Hematopoietic multipotent progenitor cell treated with erythropoietin and hydrocortisone succinate and interleukin-3 and kit ligand, for 8 days (in vitro differentiated cells): ENCODE measurements at regions not wholly inside any gene's neighbourhood (a gene's known extent, or its start where the extent isn't known, plus 50 kb on each side); places are given as distances from the start of the nearest gene placed in this dataset.

Experiments used
- DNase-seq: peaks from one replicate; pipeline ENCODE4 v3.0.0-alpha.2; 2015

DNA sequence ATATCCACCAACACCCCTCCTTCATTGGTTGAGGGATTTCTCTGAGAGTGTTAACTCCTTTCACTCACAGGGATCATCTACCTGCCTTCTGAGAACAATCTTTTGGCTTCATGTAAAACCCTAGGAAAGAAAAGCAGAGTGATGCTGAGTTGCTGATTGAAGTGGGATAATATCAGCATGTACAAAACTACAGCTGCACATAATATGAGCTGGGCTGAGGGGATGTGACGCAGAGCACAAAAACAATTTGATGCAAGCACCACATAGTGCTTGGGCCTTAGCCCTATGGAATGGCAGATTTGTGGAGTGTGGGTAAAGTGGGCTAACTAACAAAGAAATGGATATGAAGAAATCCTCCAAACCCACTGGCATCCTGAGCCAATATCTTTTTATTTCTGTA, 267.6 kb upstream of the KCNH8 start:
- DNase-seq: no peak

DNA sequence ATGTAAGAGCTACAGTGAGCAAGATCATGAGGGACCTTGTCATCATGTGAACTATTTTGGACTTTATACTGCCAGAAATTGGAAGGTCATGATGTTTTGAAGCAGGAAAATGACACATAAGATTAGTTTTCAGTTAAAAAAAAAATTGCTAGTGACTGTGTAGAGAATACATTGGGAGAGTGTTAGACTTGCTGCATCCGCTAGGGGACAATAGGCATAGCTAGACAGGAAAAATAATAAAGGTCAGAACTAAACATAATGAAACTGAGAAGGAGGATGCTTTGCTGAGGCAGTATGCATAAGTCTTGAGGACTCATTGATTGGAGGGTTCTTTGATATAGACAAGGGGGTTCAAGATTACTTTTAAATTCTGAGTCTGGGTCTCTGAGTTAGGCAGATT, 275.8 kb upstream of the KCNH8 start:
- no peak for DNase-seq

DNA sequence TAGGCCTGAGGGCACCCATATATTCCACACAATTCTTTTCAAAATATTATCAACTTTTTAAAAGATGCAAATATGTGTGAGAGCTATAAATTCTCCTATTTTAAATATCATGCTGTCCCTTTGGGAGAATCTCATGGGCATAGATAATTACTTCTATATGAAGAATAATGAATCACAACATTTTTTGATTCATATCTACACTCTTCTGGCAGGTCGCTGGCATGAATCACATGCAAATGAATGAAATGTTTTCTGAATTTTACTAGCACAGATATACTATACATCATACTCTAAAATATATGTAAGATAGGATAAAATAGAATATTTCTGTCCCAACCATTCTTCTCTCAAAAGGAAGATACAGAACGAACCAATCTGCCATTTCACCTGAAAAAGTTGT, 277.7 kb upstream of the KCNH8 start:
- DNase-seq: no peak

DNA sequence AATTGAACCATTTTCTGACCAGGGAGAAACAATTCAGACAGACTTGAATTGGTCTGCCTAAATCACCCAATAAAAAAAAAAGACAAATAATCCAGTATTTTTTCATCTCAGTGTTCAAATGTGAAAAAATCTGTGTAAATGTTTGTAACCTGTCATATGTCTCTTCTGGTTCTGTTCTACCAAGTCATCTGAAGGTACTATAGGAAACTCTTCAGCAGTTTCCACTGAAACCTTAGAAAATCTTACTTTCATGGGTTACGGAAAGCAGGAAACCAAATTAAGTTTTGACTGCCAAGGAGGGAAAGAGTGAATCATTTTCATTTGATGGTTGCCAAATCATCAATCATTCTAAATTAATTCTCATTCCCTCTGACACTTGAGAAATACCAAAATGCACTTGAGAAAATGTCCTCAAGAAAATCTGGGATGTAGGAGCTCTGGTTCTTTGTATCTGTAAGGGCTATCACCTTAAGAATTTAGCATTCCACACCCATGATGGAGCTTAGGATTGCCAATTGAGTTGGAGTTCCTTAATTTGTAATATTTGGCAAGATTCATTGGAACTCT, 278.2 kb upstream of the KCNH8 start:
- no peak for DNase-seq

DNA sequence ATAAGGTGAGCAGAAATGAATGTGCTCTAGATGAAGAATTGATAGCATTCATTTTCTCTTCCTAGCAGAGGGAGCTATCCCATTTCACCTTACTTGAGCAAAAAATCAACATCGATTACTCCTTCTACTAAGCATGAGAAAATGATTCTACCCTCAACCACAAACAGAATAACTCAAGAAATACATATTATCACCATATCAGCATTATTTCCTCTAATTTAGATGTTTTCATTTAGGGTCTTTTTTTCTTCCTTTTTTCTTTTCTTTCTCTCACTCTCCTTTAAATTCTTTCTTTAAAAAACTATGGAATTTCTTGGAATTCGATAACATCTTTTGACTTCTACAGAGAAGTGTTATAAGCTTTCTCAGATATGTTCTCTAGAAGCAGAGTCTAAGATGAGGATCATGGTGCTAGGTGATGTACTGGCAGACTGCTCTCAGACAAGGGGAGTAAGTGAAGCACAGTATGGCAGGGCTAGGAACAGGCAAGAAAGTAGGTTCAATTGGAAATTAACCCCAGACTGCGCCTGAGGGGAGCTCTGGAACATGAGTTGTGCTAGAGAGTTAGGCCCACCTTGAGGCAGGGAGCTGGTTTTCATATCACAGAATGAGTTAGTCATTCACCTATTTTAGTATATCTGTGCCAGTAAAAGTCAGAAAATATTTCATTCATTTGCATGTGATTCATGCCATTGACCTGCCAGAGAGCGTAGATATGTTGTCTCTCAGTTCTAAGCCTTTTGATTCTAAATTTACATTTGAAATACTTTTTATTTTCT, 279.2 kb upstream of the KCNH8 start:
- no peak for DNase-seq

DNA sequence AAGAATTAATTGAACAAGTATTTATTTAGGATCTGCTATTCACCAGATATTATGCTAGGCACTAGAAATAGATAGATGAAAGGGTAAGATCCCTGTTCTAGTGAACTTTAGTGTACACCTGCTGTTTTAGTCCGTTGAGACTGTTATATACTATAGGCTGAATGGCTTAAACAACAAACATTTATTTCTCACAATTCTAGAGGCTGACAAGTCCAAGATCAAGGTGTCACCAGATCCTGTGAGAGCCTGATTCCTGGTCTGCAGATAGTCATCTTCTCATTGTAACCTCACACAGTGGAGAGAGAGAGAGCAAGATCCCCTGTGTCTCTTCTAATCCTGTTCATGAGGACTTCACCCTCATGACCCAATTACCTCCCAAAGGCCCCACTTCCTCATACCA, 281.4 kb upstream of the KCNH8 start:
- DNase-seq: no peak

DNA sequence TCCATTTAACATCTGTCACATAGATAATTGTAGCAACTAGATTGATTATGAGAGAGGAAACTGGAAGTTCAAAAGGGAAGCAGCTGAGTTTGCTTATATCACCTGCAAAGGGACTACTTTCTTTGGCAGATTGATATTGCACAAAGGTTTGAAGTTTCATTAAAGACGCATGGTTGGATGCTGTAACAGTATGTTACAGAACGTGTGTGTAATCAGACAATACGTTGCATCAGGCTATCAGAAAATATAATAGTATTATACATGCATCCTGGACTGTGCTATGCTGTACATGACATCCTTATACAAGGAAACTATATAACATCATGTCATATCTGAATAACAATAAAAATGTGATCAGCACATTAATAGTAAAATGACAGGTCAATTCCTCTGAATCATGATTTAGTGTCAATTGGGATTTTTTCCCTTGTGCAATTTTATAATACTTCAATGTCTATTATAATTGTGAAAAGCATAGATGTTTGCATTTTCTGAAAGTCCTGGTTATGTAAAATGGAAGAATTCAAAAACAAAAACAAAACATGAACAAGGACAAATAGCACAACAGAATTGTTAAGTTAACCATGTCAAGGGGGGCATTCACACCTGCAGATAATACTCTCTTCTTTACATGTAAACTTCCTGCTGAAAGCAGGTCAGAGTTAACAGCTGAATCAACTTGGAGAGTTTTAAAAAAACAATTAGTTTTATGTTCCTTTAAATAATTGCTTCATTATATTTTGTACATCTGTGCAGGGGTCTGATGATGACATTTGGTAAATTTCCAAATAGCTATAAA, 283.2 kb upstream of the KCNH8 start:
- no peak for DNase-seq

DNA sequence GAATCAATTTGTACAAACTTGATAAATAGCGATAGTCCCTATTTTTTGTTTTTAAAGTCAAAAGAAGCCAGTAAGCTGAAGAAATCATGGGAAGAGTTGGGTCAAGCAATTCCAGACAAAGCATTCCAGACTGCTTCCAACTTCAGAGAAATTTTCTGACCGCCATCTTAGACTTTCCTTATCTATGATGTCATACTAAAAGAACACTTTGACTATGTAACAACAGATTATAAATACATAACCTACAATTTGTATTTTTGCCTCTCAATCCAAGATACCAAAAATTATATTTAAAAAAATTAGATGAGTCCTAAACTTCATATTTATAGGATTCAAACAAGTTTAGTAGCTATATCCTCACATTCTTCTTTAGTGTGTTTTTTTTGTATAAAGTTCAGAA, 286.2 kb upstream of the KCNH8 start:
- DNase-seq: no peak

DNA sequence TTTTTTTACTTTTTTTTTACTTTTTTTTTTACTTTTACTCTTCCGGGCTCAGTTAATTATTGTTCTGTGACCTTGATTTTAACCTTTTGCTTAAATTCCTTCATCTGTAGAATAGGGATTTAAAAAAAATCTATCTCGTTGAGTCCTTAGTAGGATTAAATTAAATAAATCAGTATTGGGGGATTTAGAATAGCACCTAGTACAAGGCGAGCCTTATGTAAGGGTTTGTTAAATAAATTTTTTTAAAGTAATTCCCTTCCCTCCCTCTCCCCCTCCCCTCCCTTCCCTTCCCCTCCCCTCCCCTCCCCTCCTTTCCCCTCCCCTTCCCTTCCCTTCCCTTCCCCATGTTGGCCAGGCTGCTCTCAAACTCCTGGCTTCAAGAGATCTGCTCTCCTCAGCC, 287.2 kb upstream of the KCNH8 start:
- no peak for DNase-seq

DNA sequence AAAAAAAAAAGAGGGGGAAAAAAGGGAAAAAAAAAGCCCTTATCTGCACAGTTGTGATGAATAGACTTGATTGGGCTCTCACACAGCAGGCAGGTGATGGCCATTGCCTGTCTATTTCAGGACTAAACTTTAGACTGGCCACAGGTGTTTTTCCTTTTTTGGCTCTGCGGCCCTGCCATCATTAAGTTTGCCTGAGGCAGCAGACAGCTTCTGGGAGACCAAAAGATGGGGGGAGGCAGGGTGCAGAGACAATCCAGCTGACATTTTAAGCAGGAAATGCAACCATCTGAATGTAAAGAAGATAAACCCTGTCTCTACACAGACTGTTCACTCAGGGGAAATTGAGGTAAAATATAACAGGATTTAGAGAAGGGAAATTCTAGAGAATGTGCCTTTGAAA, 295.0 kb upstream of the KCNH8 start:
- DNase-seq: no peak

DNA sequence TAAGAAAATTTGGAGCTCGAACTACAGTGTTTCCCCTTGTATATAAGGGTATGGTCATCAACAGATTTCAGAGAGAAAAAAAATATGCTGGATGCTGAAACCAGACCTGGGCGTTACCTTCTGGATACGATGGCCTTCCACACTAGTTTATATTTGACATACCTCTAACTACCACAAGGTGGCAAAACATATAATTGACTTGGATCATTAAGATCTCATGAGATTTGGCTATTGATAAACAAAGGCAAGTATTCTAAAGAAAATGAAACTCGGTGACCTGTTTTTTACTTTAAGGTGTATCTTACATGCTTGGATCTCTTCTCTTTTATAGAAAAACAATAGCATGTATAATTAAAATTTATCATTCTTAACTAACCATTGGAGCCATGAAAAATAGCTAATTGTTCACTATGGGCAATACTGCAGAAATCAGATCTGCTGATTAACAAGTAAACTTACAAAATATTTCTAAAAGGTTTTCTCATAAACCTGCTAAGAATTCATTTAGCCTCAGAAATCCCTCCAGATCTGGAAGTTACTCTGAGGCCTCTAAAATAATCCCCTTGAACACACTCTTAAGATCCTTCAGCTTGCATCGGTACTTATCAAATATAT, 300.6 kb upstream of the KCNH8 start:
- DNase-seq: peak; percentile 19

DNA sequence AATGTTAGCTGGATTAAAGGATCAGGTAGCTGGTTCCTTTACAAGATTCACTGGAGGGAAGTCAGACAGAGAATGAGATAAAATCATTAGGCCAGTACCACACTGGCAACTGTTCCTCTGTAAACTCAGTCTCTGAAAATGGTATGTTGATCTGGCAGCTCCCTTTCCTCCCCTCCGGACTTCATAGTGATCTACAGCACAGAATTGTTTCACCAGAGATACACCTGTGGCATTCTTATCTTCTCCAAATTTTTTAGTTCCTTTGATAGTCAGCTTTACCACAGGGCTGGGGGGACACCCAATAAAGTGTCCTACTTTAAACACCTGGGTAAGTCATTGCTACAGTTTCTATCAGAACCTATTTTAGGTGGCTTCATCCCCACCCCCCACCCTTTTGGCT, 304.3 kb upstream of the KCNH8 start:
- no peak for DNase-seq

DNA sequence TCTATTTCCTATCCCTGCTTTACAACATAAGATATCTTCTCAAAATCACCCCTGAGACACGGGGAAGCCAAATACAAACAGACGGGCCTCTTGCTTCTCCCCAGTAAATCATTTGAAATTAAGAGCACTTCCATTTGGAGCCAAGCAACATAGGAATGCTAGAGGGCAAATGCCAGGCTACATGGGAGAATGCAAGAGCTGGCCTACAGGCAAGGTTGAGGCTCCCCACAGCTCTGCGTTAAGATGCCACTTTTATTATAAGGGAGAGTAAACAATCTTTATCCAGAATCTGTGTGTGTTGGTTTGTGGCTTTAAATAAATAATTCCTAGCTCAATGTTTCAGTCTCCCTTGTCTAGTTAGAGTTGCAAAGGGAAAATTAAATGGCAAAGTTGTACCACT, 305.1 kb upstream of the KCNH8 start:
- DNase-seq: no peak

DNA sequence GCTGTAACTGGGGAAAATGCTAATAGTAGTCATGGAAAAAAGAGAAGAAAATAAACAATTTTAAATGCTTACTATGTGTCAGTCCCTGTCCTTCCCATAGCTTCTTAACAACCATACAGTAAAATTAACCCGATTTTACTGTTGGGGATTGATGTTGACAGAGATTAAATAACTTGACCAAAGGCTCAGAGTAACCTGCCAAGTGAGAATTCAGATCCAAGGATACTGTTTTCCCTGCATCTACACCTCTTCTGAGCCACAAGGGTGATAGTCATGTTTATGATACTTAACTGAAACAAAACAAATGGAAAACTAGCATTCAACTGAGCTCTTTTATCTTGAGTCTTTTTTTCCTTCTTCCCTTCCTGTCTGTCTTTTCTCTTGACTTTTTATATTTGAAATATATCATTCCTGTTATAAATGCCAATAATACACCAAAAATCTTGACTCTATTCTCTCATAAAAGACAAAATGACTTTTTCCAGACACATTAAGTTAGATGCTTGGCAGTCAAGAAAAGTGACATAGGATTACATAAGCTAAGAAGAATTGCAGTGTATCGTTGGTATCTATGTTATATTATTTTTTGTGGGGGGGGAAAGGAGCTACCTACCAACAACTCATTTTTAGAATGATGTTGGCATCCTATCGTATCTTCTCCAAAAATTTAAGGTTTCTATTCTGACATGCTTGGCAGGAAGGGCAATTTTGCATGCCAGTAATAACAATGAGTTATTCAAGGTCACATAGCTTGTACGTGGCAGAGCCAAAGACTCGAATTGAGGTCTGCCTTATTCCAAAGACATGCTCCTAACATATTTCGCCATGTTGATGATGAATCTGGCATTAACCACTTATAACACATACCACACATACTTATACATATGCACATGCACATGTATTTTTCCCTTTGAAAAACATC, 306.6 kb upstream of the KCNH8 start:
- DNase-seq: no peak

DNA sequence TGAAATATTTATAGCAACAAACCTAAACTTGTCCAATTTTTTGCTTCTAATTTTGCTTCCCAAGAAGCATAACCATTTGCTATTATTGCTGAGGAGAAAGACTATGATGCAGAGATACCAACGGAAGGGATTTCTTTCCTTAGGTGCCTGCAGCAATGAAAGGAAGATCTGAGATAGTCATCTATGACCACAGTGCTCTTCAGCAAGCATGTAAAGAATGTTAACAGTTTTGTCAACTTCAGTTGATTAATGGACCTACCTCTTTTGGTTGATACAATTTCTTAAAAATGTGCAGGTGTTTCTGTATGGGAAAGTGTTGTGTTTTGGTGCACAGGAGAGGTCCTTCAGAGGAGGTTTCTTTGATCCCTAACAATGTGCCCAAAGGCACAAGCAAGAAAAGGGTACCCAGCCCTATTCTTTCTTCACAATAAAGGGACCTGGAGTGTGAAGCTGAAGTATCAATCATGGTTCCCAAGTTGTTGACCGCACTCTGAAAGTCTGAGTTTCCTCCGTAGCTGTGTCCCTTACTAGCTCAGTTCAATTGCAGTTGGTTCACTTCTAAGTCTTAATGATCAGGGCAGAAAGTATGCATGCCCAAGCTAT, 307.7 kb upstream of the KCNH8 start:
- DNase-seq: no peak

DNA sequence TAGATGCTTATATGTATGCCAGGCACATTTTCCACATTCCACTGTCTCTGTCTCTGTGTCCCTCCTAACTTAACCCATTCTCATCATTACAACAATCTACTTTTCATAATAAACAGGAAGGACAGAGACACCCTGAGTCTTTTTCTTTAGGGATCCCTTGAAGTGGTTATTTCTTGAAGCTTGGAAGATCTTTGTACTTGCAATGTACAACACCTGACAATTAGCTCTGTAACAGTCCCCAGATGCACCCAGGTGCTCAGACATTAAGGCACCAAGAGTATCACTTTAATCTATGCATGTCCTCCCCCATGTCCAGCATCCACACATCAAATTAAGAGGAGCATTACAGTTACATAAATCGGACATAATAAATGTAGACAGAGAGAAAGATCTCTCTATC, 309.6 kb upstream of the KCNH8 start:
- DNase-seq: no peak

DNA sequence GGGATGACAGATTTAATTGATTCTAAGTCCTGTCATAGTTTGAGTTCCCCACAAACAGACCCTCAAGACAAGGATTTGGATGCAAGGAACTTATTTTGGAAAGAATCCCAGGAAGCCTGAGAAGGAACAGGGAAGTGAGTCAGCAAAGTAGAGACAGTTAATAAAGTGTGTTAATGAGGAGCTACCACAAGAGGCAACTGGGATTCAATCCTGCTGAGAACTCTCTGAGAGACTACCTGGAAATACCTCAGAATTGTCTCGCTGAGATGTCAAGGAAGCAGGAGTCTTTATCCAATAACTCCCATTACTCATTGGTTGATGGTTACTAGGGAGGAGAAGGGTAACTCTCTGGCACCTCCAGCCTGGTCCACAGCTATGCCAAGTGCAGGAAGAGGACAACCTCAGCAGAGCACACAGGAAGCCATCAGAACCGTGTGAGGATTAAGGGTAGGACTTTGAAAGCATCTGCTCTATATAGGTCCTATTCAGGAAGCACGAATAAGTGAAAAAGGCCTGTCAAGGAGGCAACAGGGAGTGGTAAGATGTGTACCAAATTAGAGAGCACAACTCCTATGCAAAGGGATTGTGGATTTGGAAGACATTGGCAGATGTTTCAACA, 311.1 kb upstream of the KCNH8 start:
- no peak for DNase-seq

DNA sequence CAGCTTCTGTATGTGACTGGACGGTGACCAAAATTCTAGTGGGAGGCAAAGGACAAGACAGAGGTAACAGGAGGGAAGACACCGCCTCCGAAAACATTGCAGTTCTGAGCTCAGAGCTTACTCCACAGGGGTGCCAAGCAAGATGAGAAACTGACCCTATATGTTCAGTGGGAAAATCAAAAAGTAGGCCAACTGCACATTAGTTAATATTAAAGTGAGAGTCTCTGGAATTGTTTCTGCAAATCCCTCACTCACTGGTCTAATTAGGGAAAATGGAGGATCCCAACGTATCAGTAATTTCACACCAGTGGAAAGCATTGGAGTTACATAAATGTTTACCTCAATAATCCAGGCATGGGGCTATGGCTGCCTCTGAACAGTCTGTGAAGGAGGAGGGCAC, 313.3 kb upstream of the KCNH8 start:
- DNase-seq: no peak

DNA sequence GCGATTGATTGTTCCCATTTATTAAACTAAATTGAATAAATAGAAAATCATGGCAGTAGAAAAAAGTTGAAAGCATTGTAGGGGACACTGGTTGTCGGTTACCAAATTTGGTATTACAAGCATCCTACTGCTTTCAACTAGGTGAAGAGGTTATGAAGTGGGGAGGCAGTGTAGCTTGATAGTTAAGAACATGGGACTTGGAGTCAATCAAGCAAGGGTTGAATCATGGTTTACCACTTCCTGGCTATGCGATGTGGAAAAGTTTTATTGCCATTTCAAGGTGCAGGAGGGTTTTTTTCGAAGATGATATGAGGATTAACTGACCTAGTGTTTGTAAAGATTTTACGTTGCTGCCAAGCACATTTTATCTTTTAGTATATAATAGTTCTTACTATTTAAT, 318.2 kb upstream of the KCNH8 start:
- no peak for DNase-seq

DNA sequence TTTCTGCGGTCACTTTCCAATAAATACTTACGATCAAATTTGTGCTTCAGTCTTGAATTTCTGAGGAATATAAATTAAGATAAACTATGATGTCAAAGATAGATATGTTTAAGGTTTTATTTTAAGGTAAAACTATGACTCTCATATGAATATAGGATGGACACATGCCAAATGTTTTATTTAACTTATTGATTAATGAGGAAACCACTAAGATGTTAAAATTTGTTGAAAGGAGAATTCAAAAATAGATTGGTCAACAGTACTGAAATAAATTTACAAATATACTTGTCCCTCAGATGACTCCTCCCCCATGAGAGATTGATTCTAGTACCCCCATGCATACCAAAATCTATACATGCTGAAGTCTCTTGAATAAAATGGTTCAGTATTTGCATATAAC, 319.7 kb upstream of the KCNH8 start:
- DNase-seq: no peak

DNA sequence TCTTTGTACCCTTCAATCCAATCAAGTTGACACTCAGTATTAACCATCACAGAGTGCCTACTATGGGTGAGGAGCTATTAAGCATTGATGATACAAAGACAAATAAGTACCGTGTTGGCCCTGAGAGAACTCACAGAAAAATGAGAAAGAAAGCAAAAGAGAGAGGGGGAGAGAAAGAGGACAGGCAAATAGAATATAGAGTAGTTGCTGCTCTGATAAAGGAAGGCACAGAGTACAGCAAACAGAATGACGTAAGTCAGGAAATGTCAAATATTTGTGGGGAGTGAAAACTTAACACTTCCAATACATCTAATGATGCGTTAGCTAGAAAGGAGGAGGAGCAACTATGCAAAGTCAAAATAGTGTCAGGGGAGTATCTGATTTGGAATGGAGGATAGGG, 320.6 kb upstream of the KCNH8 start:
- no peak for DNase-seq

DNA sequence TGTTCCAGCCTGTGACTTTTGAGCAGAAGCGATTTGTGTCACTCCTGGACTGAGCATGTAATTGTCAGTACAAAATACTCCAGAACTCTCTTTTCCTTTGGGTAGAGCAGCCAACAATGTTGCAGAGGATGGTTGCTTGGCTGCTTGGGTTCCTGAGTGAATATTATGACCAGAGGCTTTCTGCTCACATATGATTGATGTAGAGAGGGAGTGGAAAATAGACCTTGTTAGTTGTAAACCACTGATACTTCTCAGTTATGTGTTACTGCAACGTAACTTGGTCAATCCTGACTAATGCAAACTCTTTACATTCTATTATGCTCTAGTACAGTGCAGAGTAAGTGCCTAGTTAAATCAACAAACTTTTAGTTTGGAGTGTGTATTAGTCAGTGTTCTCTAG, 322.6 kb upstream of the KCNH8 start:
- DNase-seq: peak; percentile 3
